NCI-H146 treated with DMSO at 0.1 percent for 48 hours (cell line): ENCODE measurements at regions not wholly inside any gene's neighbourhood (a gene's known extent, or its start where the extent isn't known, plus 50 kb on each side); places are given as distances from the start of the nearest gene placed in this dataset.

Experiments used
- DNase-seq: peaks from one replicate; lab custom pipeline; 2025; ENCODE audit not compliant: unreplicated experiment; lab: John Stamatoyannopoulos, UW

GRCh38 chr16:26281381-26282110 is 589.8 kb downstream of the HS3ST4 start:
- no peak for DNase-seq

GRCh38 chr16:26295625-26296304 is 604.0 kb downstream of the HS3ST4 start:
- no peak for DNase-seq

GRCh38 chr16:26301516-26301915 is 609.8 kb downstream of the HS3ST4 start:
- DNase-seq: no peak

- no peak for DNase-seq
These were observed 625.1 kb downstream of the HS3ST4 start for GRCh38 chr16:26316683-26317464.

- no peak for DNase-seq
These were observed 626.1 kb downstream of the HS3ST4 start for GRCh38 chr16:26317885-26318284.

GRCh38 chr16:26330654-26331053 is 638.9 kb downstream of the HS3ST4 start:
- DNase-seq: no peak

GRCh38 chr16:26334218-26335111 is 642.7 kb downstream of the HS3ST4 start:
- DNase-seq: no peak

GRCh38 chr16:26335236-26335853 is 643.6 kb downstream of the HS3ST4 start:
- no peak for DNase-seq

- DNase-seq: no peak
These were observed 650.9 kb downstream of the HS3ST4 start for GRCh38 chr16:26342621-26343020.

GRCh38 chr16:26344240-26344776 is 652.5 kb downstream of the HS3ST4 start:
- DNase-seq: no peak

GRCh38 chr16:26344976-26345375 is 653.2 kb downstream of the HS3ST4 start:
- no peak for DNase-seq

GRCh38 chr16:26345966-26346365 is 654.2 kb downstream of the HS3ST4 start:
- DNase-seq: no peak

- DNase-seq: no peak
These were observed 656.3 kb downstream of the HS3ST4 start for GRCh38 chr16:26348095-26348494.

- no peak for DNase-seq
These were observed 669.1 kb downstream of the HS3ST4 start for GRCh38 chr16:26360867-26361266.

GRCh38 chr16:26363581-26363980 is 671.8 kb downstream of the HS3ST4 start:
- DNase-seq: no peak

GRCh38 chr16:26365161-26365940 is 673.6 kb downstream of the HS3ST4 start:
- DNase-seq: no peak

- no peak for DNase-seq
These were observed 679.6 kb downstream of the HS3ST4 start for GRCh38 chr16:26371349-26371869.

- DNase-seq: no peak
These were observed 682.6 kb downstream of the HS3ST4 start for GRCh38 chr16:26374279-26374925.

- DNase-seq: no peak
These were observed 684.1 kb upstream of the C16orf82 start for GRCh38 chr16:26382586-26382985.
